ENCODE measurements at regions not wholly inside any gene's neighbourhood (a gene's known extent, or its start where the extent isn't known, plus 50 kb on each side); places are given as distances from the start of the nearest gene placed in this dataset.

DNA sequence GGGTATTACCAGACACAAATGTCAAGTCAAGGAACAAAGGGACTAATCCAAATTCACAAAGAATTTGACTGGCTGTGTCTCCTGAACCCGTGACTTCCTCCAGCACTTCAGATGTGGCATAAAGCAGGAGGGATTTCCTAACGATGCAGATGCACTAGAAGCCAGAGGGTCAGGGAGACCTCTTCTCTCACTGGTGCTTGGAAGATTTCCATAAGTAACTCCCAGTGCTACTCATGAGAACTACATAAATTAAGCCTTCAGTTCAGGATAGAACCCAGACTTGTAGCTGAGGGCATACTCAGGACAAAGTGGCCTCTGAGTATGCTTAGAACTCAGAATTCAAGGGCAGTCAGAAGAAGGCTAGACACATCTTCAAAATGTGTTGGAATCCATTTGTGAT lies 83.6 kb upstream of the NRIP1 start:
- no peak overlapping the region for H2BK20ac ChIP-seq (ENCODE audit: low read depth, low read length, poor library complexity, severe bottlenecking)
- no peaks in the 10 kb centered on the region for H3K27me3 ChIP-seq (ENCODE audit: insufficient read depth, low read length)
- H4K91ac ChIP-seq (ENCODE audit: insufficient read length, low read depth, low read length) = no peak overlapping the region
- H3K79me2 ChIP-seq (ENCODE audit: insufficient read depth, low read length) = no peaks in the 10 kb centered on the region
- H3K18ac ChIP-seq (ENCODE audit: insufficient read length, low read depth, low read length) = no peak overlapping the region
- Mint-ChIP-seq H3K4me3 (no peak overlapping the region), H3K4me1 (no peaks in the 10 kb centered on the region), H3K9me3 (no peaks in the 10 kb centered on the region), H3K36me3 (ENCODE audit: insufficient read depth in 1 of 3, low read depth in 3 of 3) (no peaks in the 10 kb centered on the region; a peak in 1 of 7 replicates), H3K27me3 (ENCODE audit: low read depth) (no peaks in the 10 kb centered on the region; the same call in 1 of the 2 replicates), H3K27ac (no peak overlapping the region)
- no peak overlapping the region for H2BK5ac ChIP-seq (ENCODE audit: insufficient read length, low read length)
- no peak overlapping the region for H3K4ac ChIP-seq (ENCODE audit: low read depth, low read length)
- no peaks in the 10 kb centered on the region for H3K23me2 ChIP-seq (ENCODE audit: insufficient read length, low read depth, low read length, poor library complexity, severe bottlenecking)
- no peak for DNase-seq
- WGBS (ENCODE audit: extremely low coverage, insufficient read length, low lambda C conversion rate) = no CpG with 5 or more reads among the region's 2 CpGs
- H3T11ph ChIP-seq (ENCODE audit: low read length) = no peak overlapping the region
- no peak overlapping the region for H3K4me2 ChIP-seq (ENCODE audit: insufficient read depth, insufficient read length, low read length)
- no peak overlapping the region for H2BK12ac ChIP-seq (ENCODE audit: insufficient read length, low read depth, low read length)
- TF ChIP-seq, protein P1, sequence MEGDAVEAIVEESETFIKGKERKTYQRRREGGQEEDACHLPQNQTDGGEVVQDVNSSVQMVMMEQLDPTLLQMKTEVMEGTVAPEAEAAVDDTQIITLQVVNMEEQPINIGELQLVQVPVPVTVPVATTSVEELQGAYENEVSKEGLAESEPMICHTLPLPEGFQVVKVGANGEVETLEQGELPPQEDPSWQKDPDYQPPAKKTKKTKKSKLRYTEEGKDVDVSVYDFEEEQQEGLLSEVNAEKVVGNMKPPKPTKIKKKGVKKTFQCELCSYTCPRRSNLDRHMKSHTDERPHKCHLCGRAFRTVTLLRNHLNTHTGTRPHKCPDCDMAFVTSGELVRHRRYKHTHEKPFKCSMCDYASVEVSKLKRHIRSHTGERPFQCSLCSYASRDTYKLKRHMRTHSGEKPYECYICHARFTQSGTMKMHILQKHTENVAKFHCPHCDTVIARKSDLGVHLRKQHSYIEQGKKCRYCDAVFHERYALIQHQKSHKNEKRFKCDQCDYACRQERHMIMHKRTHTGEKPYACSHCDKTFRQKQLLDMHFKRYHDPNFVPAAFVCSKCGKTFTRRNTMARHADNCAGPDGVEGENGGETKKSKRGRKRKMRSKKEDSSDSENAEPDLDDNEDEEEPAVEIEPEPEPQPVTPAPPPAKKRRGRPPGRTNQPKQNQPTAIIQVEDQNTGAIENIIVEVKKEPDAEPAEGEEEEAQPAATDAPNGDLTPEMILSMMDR (conservative IDR thresholded peaks at IDR 0.05) = no peak
- H4K5ac ChIP-seq (ENCODE audit: insufficient read length, low read depth, low read length) = no peak overlapping the region
- H3K9me3 ChIP-seq (ENCODE audit: control insufficient read depth, low read depth, low read length) = no peaks in the 10 kb centered on the region
- H2BK120ac ChIP-seq (ENCODE audit: low read depth, low read length, poor library complexity, severe bottlenecking) = no peak overlapping the region
- no peak overlapping the region for H3K27ac ChIP-seq (ENCODE audit: insufficient read length, low read depth, low read length)
- H3K14ac ChIP-seq (ENCODE audit: insufficient read depth, low read length) = no peak overlapping the region
- H2BK15ac ChIP-seq (ENCODE audit: low read depth, low read length) = no peak overlapping the region
- H4K8ac ChIP-seq (replicated peaks; ENCODE audit: insufficient read length, low read depth, low read length) = no peak overlapping the region
- no peak overlapping the region for H2AFZ ChIP-seq (ENCODE audit: low read length)
- no peak overlapping the region for H3K23ac ChIP-seq (ENCODE audit: insufficient read length, low read depth, low read length)
- H3K4me1 ChIP-seq (ENCODE audit: insufficient read depth, low read length) = no peaks in the 10 kb centered on the region
- no peak overlapping the region for H2AK5ac ChIP-seq (ENCODE audit: insufficient read length, low read length)
- no peaks in the 10 kb centered on the region for H4K20me1 ChIP-seq (ENCODE audit: control insufficient read depth, insufficient read depth, insufficient read length)
- no peaks in the 10 kb centered on the region for H3K79me1 ChIP-seq (ENCODE audit: insufficient read depth, low read depth, low read length, poor library complexity, severe bottlenecking)
- no peak overlapping the region for H3K56ac ChIP-seq (ENCODE audit: insufficient read length, low read depth, low read length)
- no peak overlapping the region for H3K9ac ChIP-seq (ENCODE audit: extremely low read depth, insufficient read length, low read length)
